Fibroblast of mammary gland (primary cell): ENCODE measurements at regions not wholly inside any gene's neighbourhood (a gene's known extent, or its start where the extent isn't known, plus 50 kb on each side); places are given as distances from the start of the nearest gene placed in this dataset.
"Not testable (repeated sequence)": the region's sequence is repeated elsewhere in the genome, so short reads cannot be mapped to it uniquely, and the experiment has no call there.

Experiments used
- DNase-seq: peaks from one replicate; pipeline ENCODE4 v3.0.0-alpha.2; 2010; ENCODE audit warnings: low read depth
- H3K4me3 ChIP-seq: 2 replicates; pipeline ENCODE4 v1.5.1; 2011; ENCODE audit warnings: low read depth, mild to moderate bottlenecking, low read length, moderate library complexity; ENCODE audit not compliant: control insufficient read depth
- TF ChIP-seq, protein P1 (sequence below): conservative IDR thresholded peaks from 2 replicates; pipeline ENCODE4 v1.5.1; 2011; ENCODE audit warnings: low read depth, low read length, inconsistent platforms; ENCODE audit not compliant: control insufficient read depth, insufficient read depth

DNA sequence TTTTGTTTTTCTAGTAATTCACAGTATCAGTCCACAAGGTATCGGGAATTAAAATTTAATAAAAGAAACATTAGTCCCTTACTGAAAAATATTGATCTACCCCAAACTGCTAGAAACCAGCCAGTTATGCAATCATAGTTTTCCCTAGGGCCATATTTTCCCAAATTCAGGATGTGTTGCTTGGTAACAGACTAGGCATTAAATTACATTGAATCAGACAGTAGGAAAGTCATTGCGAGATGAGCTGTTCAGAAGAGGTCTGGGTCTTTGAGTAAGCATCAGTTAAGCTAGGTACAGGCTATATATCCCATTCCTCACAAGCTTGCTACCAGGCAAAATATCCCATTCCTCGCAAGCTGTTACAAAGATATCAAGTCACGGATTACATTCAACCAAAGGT lies 123.0 kb upstream of the CCDC150 start:
- TF ChIP-seq, protein P1, sequence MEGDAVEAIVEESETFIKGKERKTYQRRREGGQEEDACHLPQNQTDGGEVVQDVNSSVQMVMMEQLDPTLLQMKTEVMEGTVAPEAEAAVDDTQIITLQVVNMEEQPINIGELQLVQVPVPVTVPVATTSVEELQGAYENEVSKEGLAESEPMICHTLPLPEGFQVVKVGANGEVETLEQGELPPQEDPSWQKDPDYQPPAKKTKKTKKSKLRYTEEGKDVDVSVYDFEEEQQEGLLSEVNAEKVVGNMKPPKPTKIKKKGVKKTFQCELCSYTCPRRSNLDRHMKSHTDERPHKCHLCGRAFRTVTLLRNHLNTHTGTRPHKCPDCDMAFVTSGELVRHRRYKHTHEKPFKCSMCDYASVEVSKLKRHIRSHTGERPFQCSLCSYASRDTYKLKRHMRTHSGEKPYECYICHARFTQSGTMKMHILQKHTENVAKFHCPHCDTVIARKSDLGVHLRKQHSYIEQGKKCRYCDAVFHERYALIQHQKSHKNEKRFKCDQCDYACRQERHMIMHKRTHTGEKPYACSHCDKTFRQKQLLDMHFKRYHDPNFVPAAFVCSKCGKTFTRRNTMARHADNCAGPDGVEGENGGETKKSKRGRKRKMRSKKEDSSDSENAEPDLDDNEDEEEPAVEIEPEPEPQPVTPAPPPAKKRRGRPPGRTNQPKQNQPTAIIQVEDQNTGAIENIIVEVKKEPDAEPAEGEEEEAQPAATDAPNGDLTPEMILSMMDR, result no peak
- peak; percentile 53 for DNase-seq
- no peak overlapping the region for H3K4me3 ChIP-seq

DNA sequence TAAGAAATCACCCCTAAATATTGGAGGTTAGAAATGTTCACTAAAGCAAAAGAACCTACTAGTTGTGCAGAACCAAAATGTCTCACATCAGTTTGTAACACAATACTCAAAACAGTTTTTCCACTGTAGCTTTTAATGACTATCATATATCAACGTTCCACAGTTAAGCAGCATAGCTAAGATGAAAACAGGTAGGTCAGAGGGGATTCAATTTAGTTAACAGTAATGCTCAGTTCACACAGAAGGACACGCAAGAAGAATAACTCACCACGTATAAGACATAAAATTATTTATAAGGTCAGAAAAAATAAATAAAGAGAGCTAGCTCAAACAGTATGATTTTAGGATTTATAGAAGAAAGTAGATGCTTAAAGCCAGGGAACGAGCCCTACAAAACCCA lies 118.9 kb upstream of the CCDC150 start:
- H3K4me3 ChIP-seq, result no peak overlapping the region
- DNase-seq, result no peak
- TF ChIP-seq, protein P1, result no peak

DNA sequence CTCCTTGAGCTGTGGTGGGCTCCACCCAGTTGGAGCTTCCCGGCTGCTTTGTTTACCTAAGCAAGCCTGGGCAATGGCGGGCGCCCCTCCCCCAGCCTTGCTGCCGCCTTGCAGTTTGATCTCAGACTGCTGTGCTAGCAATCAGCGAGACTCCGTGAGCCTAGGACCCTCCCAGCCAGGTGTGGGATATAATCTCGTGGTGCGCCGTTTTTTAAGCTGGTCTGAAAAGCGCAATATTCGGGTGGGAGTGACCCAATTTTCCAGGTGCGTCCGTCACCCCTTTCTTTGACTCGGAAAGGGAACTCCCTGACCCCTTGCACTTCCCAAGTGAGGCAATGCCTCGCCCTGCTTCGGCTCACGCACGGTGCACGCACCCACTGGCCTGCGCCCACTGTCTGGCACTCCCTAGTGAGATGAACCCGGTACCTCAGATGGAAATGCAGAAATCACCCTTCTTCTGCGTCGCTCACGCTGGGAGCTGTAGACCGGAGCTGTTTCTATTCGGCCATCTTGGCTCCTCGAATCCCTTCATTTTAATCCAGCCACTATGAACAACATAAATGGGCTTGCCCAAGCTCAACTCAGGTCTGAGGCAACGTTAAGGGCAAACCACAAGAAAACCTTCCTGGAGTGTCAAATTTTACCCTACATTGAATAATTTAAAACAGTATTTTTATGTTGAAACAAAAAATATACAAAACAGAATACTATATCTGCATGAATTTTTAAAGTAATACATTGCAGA lies 112.4 kb upstream of the CCDC150 start:
- not testable (repeated sequence) for DNase-seq, H3K4me3 ChIP-seq

DNA sequence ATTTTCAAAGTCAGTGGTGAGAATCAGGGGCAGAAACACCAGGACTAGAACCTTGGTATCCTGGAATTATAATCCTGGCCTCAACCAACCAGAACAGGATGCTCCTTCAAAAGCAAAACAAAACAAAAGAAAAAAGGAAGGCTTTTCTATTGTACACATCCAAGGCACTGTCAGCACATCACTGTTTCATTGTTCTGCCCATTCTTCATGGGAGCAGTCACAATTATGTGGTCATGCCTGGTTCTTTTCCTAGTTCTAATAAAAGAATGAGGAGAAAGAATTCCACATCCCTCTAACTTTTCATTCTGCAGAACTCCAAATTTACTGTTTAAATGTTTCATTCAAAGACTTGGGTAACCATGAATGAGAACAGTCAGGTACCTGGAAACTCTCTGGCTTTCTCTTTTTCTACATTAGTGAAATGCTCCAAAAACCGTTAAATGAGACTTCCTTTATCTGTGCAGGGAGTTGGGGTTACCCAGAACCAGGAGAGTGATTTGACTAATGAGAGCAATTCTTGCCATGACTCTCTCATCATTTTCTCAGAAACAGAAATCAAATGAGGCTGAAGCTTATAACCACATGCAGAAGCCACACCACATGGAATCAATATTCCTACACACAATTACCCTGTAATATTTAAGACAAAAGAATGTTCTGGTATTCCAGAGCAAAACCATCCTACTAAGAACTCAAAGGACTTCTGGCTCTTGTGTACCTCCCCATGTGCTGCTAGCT lies 110.9 kb upstream of the CCDC150 start:
- TF ChIP-seq, protein P1, result no peak
- no peak overlapping the region for H3K4me3 ChIP-seq
- DNase-seq, result no peak

DNA sequence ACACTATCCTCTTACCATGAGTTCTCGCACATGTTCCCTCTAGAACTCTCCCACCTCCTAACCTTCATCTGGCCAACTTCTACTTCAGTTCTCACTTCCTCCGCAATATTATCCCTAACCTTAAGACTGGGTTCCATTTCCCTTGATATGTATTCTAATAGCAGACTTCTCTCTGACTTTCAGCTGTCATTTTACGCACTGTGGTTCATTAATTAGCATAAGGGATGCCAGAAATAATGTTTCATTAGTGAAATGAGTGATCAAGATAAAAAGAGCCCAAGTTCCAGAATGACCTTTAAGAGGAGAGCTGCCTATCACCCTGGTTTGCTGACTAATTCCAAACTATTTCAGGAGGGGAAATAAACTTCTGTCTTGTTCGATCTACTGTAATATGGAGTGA lies 108.6 kb upstream of the CCDC150 start:
- TF ChIP-seq, protein P1, result no peak
- no peak for DNase-seq

DNA sequence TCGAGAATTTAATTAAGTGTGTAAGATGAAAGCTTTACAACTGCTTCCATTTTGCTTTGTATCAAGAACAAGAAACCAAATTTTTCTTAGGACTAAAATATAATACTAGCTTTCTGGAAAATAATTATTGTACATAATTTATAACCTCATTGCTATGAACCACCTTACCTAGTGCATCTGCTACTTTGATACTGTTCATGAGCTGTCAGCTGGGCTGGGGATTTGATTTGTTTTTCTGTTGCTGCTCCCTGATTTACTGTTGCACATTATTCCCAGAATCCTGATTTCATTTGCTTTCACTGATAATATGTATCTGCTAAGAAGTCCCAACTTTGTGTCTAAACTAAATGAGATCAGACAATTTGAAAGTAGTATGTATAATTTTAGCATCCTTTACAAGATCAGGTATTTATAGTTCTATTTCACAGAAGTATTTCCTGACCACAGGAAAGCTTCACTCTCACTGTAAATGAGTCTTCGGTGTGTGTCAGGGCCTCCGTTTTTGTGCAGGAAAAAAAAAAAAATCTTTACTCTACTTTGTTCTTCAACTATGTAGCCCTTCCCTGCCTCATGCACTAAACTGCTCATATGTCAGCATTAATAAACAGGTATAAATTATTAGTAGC lies 105.6 kb upstream of the CCDC150 start:
- H3K4me3 ChIP-seq, result no peak overlapping the region
- TF ChIP-seq, protein P1, result no peak
- no peak for DNase-seq

More for the DNA sequence above, 108.6 kb upstream of the CCDC150 start:
- H3K4me3 ChIP-seq, result no peak overlapping the region

DNA sequence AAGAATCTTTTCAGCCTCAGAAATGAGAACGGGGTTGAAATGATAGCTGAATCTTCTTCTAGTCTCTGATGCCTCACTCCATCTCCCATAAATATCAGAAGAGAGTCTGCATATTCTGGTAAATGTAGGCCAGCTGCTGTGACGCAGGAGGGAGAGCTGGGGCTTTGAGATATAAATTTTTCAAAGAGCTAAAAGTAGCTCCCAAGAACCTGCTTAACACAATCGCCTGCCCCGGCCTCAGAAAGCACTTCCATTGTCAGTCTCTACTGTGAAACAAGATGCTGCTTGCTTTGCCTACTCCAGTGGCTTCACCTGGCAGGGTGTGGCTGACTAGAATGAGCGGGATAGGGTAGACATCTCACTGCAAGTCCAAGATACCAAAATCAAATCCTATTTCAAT lies 105.0 kb upstream of the CCDC150 start:
- TF ChIP-seq, protein P1, result no peak
- no peak for DNase-seq

More for the DNA sequence above, 105.0 kb upstream of the CCDC150 start:
- H3K4me3 ChIP-seq, result no peak overlapping the region
